ENCODE measurements at regions not wholly inside any gene's neighbourhood (a gene's known extent, or its start where the extent isn't known, plus 50 kb on each side); places are given as distances from the start of the nearest gene placed in this dataset.
"Not testable (repeated sequence)": the region's sequence is repeated elsewhere in the genome, so short reads cannot be mapped to it uniquely, and the experiment has no call there.

DNA sequence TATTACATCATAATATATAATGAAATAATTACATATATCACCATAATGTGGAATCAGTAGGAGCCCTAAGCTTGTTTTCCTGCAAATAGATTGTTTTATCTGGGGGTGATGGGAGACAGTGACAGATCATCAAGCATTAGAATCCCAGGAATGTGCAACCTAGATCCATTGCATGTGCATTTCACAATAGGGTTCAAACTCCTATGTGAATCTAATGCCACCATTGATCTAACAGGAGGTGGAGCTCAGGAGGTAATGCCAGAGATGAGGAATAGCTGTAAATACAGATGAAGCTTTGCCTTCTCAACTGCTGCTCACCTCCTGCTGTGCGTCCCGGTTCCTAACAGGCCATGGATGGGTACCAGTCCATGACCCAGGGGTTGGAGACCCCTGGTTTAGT lies 63.8 kb upstream of the CHORDC1 start:
- TF ChIP-seq EP300 (IDR thresholded peaks at IDR 0.05) (no peak), POLR2AphosphoS5 (IDR thresholded peaks at IDR 0.05) (no peak), POLR2A (IDR thresholded peaks at IDR 0.05) (no peak)
- TF ChIP-seq, protein P1, sequence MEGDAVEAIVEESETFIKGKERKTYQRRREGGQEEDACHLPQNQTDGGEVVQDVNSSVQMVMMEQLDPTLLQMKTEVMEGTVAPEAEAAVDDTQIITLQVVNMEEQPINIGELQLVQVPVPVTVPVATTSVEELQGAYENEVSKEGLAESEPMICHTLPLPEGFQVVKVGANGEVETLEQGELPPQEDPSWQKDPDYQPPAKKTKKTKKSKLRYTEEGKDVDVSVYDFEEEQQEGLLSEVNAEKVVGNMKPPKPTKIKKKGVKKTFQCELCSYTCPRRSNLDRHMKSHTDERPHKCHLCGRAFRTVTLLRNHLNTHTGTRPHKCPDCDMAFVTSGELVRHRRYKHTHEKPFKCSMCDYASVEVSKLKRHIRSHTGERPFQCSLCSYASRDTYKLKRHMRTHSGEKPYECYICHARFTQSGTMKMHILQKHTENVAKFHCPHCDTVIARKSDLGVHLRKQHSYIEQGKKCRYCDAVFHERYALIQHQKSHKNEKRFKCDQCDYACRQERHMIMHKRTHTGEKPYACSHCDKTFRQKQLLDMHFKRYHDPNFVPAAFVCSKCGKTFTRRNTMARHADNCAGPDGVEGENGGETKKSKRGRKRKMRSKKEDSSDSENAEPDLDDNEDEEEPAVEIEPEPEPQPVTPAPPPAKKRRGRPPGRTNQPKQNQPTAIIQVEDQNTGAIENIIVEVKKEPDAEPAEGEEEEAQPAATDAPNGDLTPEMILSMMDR (IDR thresholded peaks at IDR 0.05) = no peak
- H3K27ac ChIP-seq = no peak overlapping the region
- H3K4me3 ChIP-seq = no peak overlapping the region
- H3K36me3 ChIP-seq = no peaks in the 10 kb centered on the region
- DNase-seq = no peak
- H3K27me3 ChIP-seq = no peaks in the 10 kb centered on the region
- WGBS, 2 donors = 92 to 93% methylated on average over 2 of the region's 2 CpGs
- no peaks in the 10 kb centered on the region for H3K4me1 ChIP-seq
- ATAC-seq (ENCODE audit: low FRiP score in 2 of 2) = no peak
- H3K9me3 ChIP-seq = no peaks in the 10 kb centered on the region

- no peak for DNase-seq
- Histone ChIP-seq H3K4me3 (no peak overlapping the region), H3K4me1 (no peaks in the 10 kb centered on the region), H3K27ac (no peak overlapping the region), H3K36me3 (no peaks in the 10 kb centered on the region), H3K27me3 (no peaks in the 10 kb centered on the region), H3K9me3 (no peaks in the 10 kb centered on the region)
- 58 to 92% methylated on average over 1 of the region's 1 CpG for WGBS, 2 donors
- no peak for TF ChIP-seq POLR2AphosphoS5 (IDR thresholded peaks at IDR 0.05)
- no peak for TF ChIP-seq EP300 (IDR thresholded peaks at IDR 0.05)
- TF ChIP-seq, protein P1 (IDR thresholded peaks at IDR 0.05) = no peak
- TF ChIP-seq POLR2A (IDR thresholded peaks at IDR 0.05) = no peak
- no peak for ATAC-seq (ENCODE audit: low FRiP score in 2 of 2)
Observed at GRCh38 chr11:90284171-90284570, 61.3 kb upstream of the CHORDC1 start.

DNA sequence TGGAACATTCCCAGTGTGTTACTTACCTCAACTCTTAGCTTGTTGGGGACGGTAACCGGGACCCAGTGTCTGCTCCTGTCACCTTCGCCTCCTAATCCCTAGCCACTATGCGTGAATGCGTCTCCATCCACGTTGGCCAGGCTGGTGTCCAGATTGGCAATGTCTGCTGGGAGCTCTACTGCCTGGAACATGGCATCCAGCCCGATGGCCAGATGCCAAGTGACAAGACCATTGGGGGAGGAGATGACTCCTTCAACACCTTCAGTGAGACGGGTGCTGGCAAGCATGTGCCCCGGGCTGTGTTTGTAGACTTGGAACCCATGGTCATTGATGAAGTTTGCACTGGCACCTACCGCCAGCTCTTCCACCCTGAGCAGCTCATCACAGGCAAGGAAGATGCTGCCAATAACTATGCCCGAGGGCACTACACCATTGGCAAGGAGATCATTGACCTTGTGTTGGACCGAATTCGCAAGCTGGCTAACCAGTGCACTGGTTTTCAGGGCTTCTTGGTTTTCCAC lies 59.8 kb upstream of the CHORDC1 start:
- H3K27me3 ChIP-seq; H3K4me1 ChIP-seq; H3K27ac ChIP-seq; H3K9me3 ChIP-seq; ATAC-seq (ENCODE audit: low FRiP score in 2 of 2); DNase-seq; H3K4me3 ChIP-seq; H3K36me3 ChIP-seq: not testable (repeated sequence)
- 92 to 95% methylated on average over 12 to 13 of the region's 13 CpGs for WGBS, 2 donors

DNA sequence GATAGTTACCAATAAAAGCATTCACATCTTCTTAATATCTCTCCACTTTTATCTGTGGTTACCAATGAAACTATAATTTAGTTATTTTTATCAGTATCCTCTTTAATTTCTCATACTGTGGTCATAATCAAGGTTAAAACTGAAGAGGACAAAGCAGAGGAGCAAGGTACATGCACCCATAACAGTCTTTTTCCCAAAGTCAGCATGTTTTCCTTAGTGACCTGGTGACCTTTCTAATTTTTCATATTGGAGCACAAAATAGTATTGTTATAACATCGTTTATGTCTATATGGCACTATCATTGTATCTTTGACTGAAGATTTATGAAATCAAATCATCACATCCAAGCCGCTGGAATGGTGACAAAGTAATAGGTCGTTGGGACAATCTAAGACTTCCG lies 51.5 kb upstream of the CHORDC1 start:
- no peak for DNase-seq

More for the DNA sequence above, 51.5 kb upstream of the CHORDC1 start:
- no peak for ATAC-seq (ENCODE audit: low FRiP score in 2 of 2)
- H3K9me3 ChIP-seq = no peaks in the 10 kb centered on the region
- H3K4me1 ChIP-seq = no peaks in the 10 kb centered on the region
- WGBS, 2 donors = 90 to 91% methylated on average over 4 of the region's 4 CpGs
- no peaks in the 10 kb centered on the region for H3K27me3 ChIP-seq
- no peak overlapping the region for H3K27ac ChIP-seq
- H3K4me3 ChIP-seq = no peak overlapping the region
- TF ChIP-seq POLR2AphosphoS5 (IDR thresholded peaks at IDR 0.05) = no peak
- TF ChIP-seq, protein P1 (IDR thresholded peaks at IDR 0.05) = no peak
- H3K36me3 ChIP-seq = no peaks in the 10 kb centered on the region

Small RNA genes lying in the stretch of these regions (small RNA-seq; reads per million reads assigned to genes)
- gene AP001002.3 = 0 reads per million in 4 donors
- gene MIR1261 = 0 reads per million in 4 donors
- 0 reads per million in 4 donors for gene MIR4490
